ENCODE measurements at regions not wholly inside any gene's neighbourhood (a gene's known extent, or its start where the extent isn't known, plus 50 kb on each side); places are given as distances from the start of the nearest gene placed in this dataset.

GRCh38 chr1:239723776-239724367 is 337.5 kb downstream of the CHRM3 start:
- Histone ChIP-seq H3K9me3 (no peaks in the 10 kb centered on the region), H3K27me3 (no peaks in the 10 kb centered on the region), H3K36me3 (no peaks in the 10 kb centered on the region), H3K27ac (no peak overlapping the region), H3K4me1 (no peaks in the 10 kb centered on the region), H3K4me3 (no peak overlapping the region)
- TF ChIP-seq POLR2A (IDR thresholded peaks at IDR 0.05) (no peak), CTCF (IDR thresholded peaks at IDR 0.05) (no peak)
- DNase-seq, result no peak

- no peak for TF ChIP-seq POLR2A (IDR thresholded peaks at IDR 0.05)
- no peak for TF ChIP-seq CTCF (IDR thresholded peaks at IDR 0.05)
- no peak for DNase-seq
- H3K27me3 ChIP-seq, result no peaks in the 10 kb centered on the region
- H3K36me3 ChIP-seq, result no peaks in the 10 kb centered on the region
- no peaks in the 10 kb centered on the region for H3K4me1 ChIP-seq
- H3K9me3 ChIP-seq, result no peaks in the 10 kb centered on the region
- no peak overlapping the region for H3K4me3 ChIP-seq
- no peak overlapping the region for H3K27ac ChIP-seq
Observed at GRCh38 chr1:239725371-239725770, 339.0 kb downstream of the CHRM3 start.

GRCh38 chr1:239725933-239726332 is 339.6 kb downstream of the CHRM3 start:
- H3K27me3 ChIP-seq, result no peaks in the 10 kb centered on the region
- H3K27ac ChIP-seq, result no peak overlapping the region
- no peaks in the 10 kb centered on the region for H3K4me1 ChIP-seq
- no peaks in the 10 kb centered on the region for H3K9me3 ChIP-seq
- TF ChIP-seq POLR2A (IDR thresholded peaks at IDR 0.05) (no peak), CTCF (IDR thresholded peaks at IDR 0.05) (no peak)
- H3K36me3 ChIP-seq, result no peaks in the 10 kb centered on the region
- no peak overlapping the region for H3K4me3 ChIP-seq
- DNase-seq, result no peak

- Histone ChIP-seq H3K36me3 (no peaks in the 10 kb centered on the region), H3K27ac (no peak overlapping the region)
Observed at GRCh38 chr1:239730378-239730777, 344.0 kb downstream of the CHRM3 start.

GRCh38 chr1:239731082-239731748 is 344.8 kb downstream of the CHRM3 start:
- H3K36me3 ChIP-seq, result no peaks in the 10 kb centered on the region
- no peak overlapping the region for H3K27ac ChIP-seq
- TF ChIP-seq POLR2A (IDR thresholded peaks at IDR 0.05), result no peak
- H3K9me3 ChIP-seq, result no peaks in the 10 kb centered on the region
- no peaks in the 10 kb centered on the region for H3K27me3 ChIP-seq
- H3K4me3 ChIP-seq, result no peak overlapping the region
- DNase-seq, result no peak
- H3K4me1 ChIP-seq, result no peaks in the 10 kb centered on the region

More at GRCh38 chr1:239730378-239730777, 344.0 kb downstream of the CHRM3 start:
- TF ChIP-seq POLR2A (IDR thresholded peaks at IDR 0.05), result no peak
- TF ChIP-seq CTCF (IDR thresholded peaks at IDR 0.05), result no peak
- Histone ChIP-seq H3K4me1 (no peaks in the 10 kb centered on the region), H3K27me3 (no peaks in the 10 kb centered on the region), H3K9me3 (no peaks in the 10 kb centered on the region), H3K4me3 (no peak overlapping the region)
- DNase-seq, result no peak

- no peaks in the 10 kb centered on the region for H3K36me3 ChIP-seq
Observed at GRCh38 chr1:239732770-239733169, 346.4 kb downstream of the CHRM3 start.

More at GRCh38 chr1:239732770-239733169, 346.4 kb downstream of the CHRM3 start:
- H3K4me1 ChIP-seq, result no peaks in the 10 kb centered on the region
- no peaks in the 10 kb centered on the region for H3K27me3 ChIP-seq
- no peak overlapping the region for H3K27ac ChIP-seq
- TF ChIP-seq CTCF (IDR thresholded peaks at IDR 0.05) (no peak), POLR2A (IDR thresholded peaks at IDR 0.05) (no peak)
- no peaks in the 10 kb centered on the region for H3K9me3 ChIP-seq
- H3K4me3 ChIP-seq, result no peak overlapping the region
- no peak for DNase-seq
